Mucosa of descending colon (tissue), 3 donors: ENCODE measurements at regions not wholly inside any gene's neighbourhood (a gene's known extent, or its start where the extent isn't known, plus 50 kb on each side); places are given as distances from the start of the nearest gene placed in this dataset.

ENCODE experiments used
- ATAC-seq: fragments of 200-7000 bp; cut with Tn5 transposase; one replicate; pipeline ENCODE4 v1.9.1; 2020; ENCODE audit warnings: mild to moderate bottlenecking, moderate library complexity
- DNase-seq, 3 donors: peaks; one replicate each; pipeline ENCODE4 v3.0.0-alpha.2; 2020
- H3K36me3 ChIP-seq: fragments of 200-600 bp; one replicate; pipeline ENCODE4 v1.8.0; 2021; ENCODE audit warnings: low read depth, mild to moderate bottlenecking
- H3K4me1 ChIP-seq: fragments of 200-600 bp; one replicate; pipeline ENCODE4 v1.8.0; 2021; ENCODE audit warnings: low read depth, mild to moderate bottlenecking
- H3K4me3 ChIP-seq: fragments of 200-600 bp; one replicate; pipeline ENCODE4 v1.8.0; 2021; ENCODE audit warnings: mild to moderate bottlenecking
- H3K9me3 ChIP-seq: fragments of 200-600 bp; one replicate; pipeline ENCODE4 v1.8.0; 2021; ENCODE audit warnings: mild to moderate bottlenecking
- CTCF ChIP-seq: fragments of 200-600 bp; IDR thresholded peaks from one replicate; pipeline ENCODE4 v1.8.0; 2022; ENCODE audit warnings: antibody characterized with exemption, mild to moderate bottlenecking
- intact Hi-C, 2 donors: fragments of 100-400 bp; cut with DNase I in 1 of 2; cut with micrococcal nuclease in 1 of 2; formaldehyde crosslinking; loops; one replicate each; pipeline versions ENCODE4 v1.11.0 to v1.11.1; 2022; cut with DNase I, micrococcal nuclease
- donor health status: DM: no; HTN: no; CAD: no; lungs with moderate emphysema.
- donor health status: DM: no; HTN: no; CAD: no.
- donor health status: DM: no; HTN: yes; CAD: no.

- no peaks in the 10 kb centered on the region for H3K4me1 ChIP-seq
- no peak for ATAC-seq
- TF ChIP-seq CTCF, result no peak
- H3K36me3 ChIP-seq, result no peaks in the 10 kb centered on the region
- H3K9me3 ChIP-seq, result no peaks in the 10 kb centered on the region
- intact Hi-C loops, result no loop called here
- no peak for DNase-seq
- H3K4me3 ChIP-seq, result no peak overlapping the region
Measured at GRCh38 chr10:90560331-90560730, 297.5 kb downstream of the HTR7 start.

GRCh38 chr10:90561666-90562065 is 296.2 kb downstream of the HTR7 start:
- ATAC-seq (no peak), DNase-seq (no peak)
- intact Hi-C loops, result no loop called here
- no peak for TF ChIP-seq CTCF
- Histone ChIP-seq H3K4me3 (no peak overlapping the region), H3K4me1 (no peaks in the 10 kb centered on the region), H3K9me3 (no peaks in the 10 kb centered on the region), H3K36me3 (no peaks in the 10 kb centered on the region)

DNA sequence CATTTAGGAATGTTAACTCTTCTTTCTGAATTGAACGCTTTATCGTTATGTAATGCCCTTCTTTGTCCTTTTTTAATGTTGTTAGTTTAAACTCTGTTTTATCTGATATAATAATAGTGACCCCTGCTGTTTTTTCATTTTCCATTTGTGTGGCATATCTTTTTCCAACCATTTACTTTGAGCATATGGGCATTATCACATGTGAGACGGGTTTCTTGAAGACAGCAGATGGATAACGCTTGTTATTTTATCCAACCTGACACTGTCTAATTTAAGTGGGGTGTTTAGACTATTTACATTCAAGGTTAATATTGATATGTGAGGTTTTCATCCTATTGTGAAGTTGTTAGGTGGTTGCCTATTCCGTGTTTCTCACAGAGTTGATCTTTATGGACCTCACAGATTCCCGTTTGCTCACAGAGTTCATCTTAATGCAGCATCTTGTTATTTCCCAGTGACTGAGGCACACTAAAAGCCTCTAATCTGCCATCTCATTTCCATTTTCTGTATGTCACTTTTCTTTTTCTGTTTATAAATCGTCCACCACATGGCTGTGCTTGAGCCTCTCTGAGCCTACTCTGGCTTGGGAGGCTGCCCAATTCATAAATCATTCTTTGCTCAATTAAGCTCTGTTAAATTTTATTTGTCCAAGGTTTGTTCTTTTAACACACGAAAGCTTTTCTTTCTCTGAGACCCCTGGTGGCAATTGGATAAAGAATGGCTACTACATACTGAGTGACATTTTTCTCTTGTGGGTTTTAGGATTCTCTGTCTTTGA is 286.2 kb downstream of the HTR7 start:
- ATAC-seq, result no peak
- intact Hi-C loops, result no loop called here
- H3K4me1 ChIP-seq, result no peaks in the 10 kb centered on the region
- H3K9me3 ChIP-seq, result no peaks in the 10 kb centered on the region
- no peak for TF ChIP-seq CTCF
- no peak overlapping the region for H3K4me3 ChIP-seq
- H3K36me3 ChIP-seq, result no peaks in the 10 kb centered on the region
- no peak for DNase-seq

DNA sequence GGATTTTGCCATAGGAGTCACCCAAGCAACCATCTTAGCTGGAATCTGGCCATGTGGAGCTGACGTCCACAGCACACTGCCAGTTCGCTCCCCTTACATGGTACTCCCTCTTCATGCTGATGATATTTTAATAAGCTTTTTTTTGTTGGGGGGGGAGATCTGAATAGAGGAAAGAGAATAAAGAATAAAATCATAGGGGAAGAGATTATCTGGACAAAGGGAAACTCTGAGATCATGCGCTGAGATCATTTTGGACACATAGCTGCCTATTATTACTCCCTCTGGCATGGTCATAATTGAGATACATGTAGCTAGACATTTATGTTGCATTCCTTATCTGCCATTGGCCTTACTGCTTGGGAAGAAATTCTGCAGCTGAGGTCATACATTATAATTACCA is 282.7 kb downstream of the HTR7 start:
- no peak for ATAC-seq
- intact Hi-C loops, result no loop called here

GRCh38 chr10:90577569-90577968 is 280.3 kb downstream of the HTR7 start:
- no peak overlapping the region for H3K4me3 ChIP-seq
- TF ChIP-seq CTCF, result no peak
- no peaks in the 10 kb centered on the region for H3K36me3 ChIP-seq
- intact Hi-C loops, result no loop called here
- no peaks in the 10 kb centered on the region for H3K4me1 ChIP-seq
- ATAC-seq (no peak), DNase-seq (no peak)
- H3K9me3 ChIP-seq, result no peaks in the 10 kb centered on the region

More for the DNA sequence above, 282.7 kb downstream of the HTR7 start:
- Histone ChIP-seq H3K4me1 (no peaks in the 10 kb centered on the region), H3K36me3 (no peaks in the 10 kb centered on the region), H3K9me3 (no peaks in the 10 kb centered on the region), H3K4me3 (no peak overlapping the region)
- no peak for TF ChIP-seq CTCF
- no peak for DNase-seq
